Activated naive CD4-positive, alpha-beta T cell treated with anti-CD3 and anti-CD28 coated beads, Interleukin-2, amount 50 U/mL, for 24 hours (primary cell): ENCODE measurements at regions not wholly inside any gene's neighbourhood (a gene's known extent, or its start where the extent isn't known, plus 50 kb on each side); places are given as distances from the start of the nearest gene placed in this dataset.
"Not testable (repeated sequence)": the region's sequence is repeated elsewhere in the genome, so short reads cannot be mapped to it uniquely, and the experiment has no call there.

Experiments used
- H3K27ac Mint-ChIP-seq: one replicate; pipeline ENCODE4 v1.8.0; 2021; ENCODE audit warnings: mild to moderate bottlenecking, mixed read lengths
- H3K27me3 Mint-ChIP-seq: one replicate; pipeline ENCODE4 v1.8.0; 2021; ENCODE audit warnings: mixed read lengths
- H3K36me3 Mint-ChIP-seq: one replicate; pipeline ENCODE4 v1.8.0; 2021; ENCODE audit warnings: mixed read lengths
- H3K4me1 Mint-ChIP-seq: one replicate; pipeline ENCODE4 v1.8.0; 2021; ENCODE audit warnings: mixed read lengths
- H3K4me3 Mint-ChIP-seq: one replicate; pipeline ENCODE4 v1.8.0; 2021; ENCODE audit warnings: mild to moderate bottlenecking, mixed read lengths
- H3K9me3 Mint-ChIP-seq: one replicate; pipeline ENCODE4 v1.8.0; 2021; ENCODE audit warnings: mixed read lengths

DNA sequence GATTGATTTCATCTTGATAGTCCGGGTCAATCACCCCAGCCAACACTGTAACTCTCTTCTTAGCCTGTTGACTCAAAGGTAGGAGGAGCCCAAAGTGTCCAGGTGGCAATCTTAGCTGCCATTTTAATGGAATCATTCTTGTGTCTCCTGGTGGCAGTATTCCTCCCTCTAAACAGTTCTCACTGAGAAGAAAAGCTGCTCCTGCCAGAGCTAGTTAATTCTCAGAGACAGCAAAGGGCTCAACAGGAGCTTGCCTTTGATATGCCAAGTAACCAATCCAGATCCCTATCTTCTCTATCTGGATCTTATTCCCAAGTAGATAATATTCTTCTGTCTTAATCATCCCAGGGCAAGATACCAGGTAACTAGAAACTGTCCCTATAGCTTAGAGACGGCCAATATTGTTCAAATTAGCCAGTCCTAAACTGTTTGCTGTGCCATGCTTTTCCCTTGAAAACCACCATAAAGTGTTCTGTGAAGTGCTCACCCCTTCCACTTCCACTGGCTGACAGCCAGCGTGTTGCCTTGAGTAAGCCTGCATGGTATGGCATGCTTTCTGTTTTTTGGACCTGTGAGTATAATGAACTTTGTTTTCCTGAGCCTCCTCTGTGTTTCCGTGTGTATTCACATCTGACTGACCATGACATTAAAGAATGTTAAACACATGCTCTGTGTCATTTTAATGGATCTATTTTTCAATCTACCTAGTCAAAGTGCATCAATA lies 463.7 kb upstream of the SLITRK5 start:
- H3K36me3 Mint-ChIP-seq: no peaks in the 10 kb centered on the region
- H3K27me3 Mint-ChIP-seq: no peaks in the 10 kb centered on the region
- no peak overlapping the region for H3K27ac Mint-ChIP-seq
- H3K4me1 Mint-ChIP-seq: no peaks in the 10 kb centered on the region
- H3K9me3 Mint-ChIP-seq: peaks cover 11% of the 10 kb centered on the region
- no peak overlapping the region for H3K4me3 Mint-ChIP-seq

DNA sequence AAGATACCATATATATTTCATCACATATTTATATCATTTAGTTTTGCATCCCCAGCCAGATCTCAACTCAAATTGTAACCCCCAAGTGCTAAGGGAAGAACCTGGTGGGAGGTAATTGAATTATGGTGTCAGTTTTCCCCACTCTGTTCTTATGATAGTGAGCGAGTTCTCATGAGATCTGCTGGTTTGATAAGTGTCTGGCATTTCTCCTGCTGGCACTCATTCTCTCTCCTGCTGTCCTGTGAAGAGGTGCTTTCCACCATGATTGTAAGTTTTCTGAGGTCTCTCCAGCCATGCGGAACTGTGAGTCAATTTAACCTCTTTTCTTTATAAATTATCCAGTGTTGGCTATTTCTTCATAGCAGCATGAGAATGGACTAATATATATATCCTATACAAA lies 462.5 kb upstream of the SLITRK5 start:
- H3K36me3 Mint-ChIP-seq: no peaks in the 10 kb centered on the region
- no peaks in the 10 kb centered on the region for H3K4me1 Mint-ChIP-seq
- H3K4me3 Mint-ChIP-seq: no peak overlapping the region
- H3K9me3 Mint-ChIP-seq: peaks cover 11% of the 10 kb centered on the region
- H3K27ac Mint-ChIP-seq: no peak overlapping the region
- H3K27me3 Mint-ChIP-seq: no peaks in the 10 kb centered on the region

DNA sequence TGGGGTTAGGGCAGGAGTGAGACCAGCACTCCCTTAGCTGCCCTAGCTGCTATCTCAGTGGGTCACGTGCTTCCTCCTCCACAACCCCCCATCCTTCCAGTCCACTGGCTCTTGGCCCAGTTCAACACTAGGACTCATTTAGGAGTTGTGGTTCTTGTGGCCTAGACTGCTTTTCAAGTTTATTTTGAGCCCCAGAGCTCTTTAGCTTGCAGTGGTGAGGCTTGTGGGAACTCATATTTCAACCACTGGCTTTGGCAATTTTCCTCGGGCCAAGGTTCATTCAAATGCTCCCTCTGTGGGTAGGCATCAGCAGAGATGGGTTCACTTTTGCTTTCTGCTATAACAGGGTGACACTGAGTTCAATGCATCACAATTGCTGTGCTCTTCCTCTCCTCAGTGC lies 436.2 kb upstream of the SLITRK5 start:
- H3K4me3 Mint-ChIP-seq: no peak overlapping the region
- no peaks in the 10 kb centered on the region for H3K4me1 Mint-ChIP-seq
- no peak overlapping the region for H3K27ac Mint-ChIP-seq
- peaks cover 25% of the 10 kb centered on the region for H3K9me3 Mint-ChIP-seq
- H3K36me3 Mint-ChIP-seq: no peaks in the 10 kb centered on the region
- H3K27me3 Mint-ChIP-seq: no peaks in the 10 kb centered on the region

DNA sequence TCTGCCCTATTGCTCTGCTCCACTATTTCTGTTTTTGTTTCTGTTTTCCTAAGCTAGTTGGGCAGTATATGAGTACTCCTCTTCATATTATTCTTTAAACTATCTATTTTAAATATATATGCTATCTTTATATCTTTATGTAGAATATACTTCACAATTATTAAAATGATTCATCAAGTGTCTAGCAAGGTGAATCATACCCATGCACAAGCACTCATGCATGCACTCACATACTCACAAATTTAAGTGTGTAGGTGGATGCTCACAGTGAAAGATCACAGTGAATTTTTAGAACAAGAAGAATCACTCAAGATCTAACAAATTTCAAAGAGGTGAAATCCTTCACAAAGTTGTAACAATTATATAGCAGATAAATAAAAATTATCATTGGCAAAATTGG lies 435.6 kb upstream of the SLITRK5 start:
- no peak overlapping the region for H3K4me3 Mint-ChIP-seq
- H3K9me3 Mint-ChIP-seq: peaks cover 20% of the 10 kb centered on the region
- H3K27me3 Mint-ChIP-seq: no peaks in the 10 kb centered on the region
- no peaks in the 10 kb centered on the region for H3K4me1 Mint-ChIP-seq
- no peaks in the 10 kb centered on the region for H3K36me3 Mint-ChIP-seq
- H3K27ac Mint-ChIP-seq: no peak overlapping the region

DNA sequence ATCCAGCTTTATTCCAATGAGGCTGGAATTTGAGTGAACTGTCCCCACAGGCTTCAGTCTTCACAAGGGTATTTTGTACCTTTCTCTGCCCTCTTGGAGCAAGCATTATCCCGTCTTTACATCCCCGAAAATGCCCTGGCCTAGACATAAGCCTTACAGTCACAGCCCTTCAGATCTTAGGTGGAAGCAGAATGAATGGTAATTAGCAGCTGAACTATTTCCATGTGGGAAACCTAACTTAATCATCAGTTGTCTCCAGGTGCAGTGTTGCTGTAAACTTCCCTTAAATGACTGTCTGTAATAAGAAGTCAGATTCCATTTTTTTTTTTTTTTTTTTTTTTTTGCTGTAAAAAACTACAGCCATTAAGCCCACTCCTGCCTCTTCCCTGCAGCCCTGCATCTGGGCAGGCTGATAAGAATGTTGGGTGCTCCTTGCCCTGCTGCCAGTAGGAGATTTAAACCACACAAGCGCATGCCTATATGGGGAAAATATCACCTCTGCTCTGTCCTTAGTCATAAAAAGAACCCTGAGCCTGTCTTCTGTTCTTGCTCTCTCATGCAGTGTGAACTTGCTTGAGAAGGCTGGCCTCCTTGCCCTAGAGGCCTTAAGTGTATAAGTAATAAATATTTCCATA lies 426.8 kb upstream of the SLITRK5 start:
- H3K27ac Mint-ChIP-seq: no peak overlapping the region
- H3K36me3 Mint-ChIP-seq: no peaks in the 10 kb centered on the region
- H3K9me3 Mint-ChIP-seq: peaks cover 1% of the 10 kb centered on the region
- H3K27me3 Mint-ChIP-seq: no peaks in the 10 kb centered on the region
- no peaks in the 10 kb centered on the region for H3K4me1 Mint-ChIP-seq
- no peak overlapping the region for H3K4me3 Mint-ChIP-seq

DNA sequence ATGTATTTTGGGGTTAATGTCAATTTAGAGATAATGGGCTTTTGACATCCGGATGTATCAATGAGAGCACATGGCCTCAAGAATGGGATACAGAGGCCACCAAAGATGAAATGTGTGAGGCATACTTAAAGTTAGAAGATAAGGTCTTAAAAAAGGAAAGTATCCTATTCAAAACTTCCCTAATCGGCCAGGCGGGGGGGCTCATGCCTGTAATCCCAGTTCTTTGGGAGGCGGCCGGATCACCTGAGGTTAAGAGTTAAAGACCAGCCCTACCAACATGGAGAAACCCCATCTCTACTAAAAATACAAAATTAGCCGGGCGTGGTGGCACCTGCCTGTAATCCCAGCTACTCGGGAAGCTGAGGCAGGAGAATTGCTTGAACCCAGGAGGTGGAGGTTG lies 421.3 kb upstream of the SLITRK5 start:
- not testable (repeated sequence) for H3K9me3 Mint-ChIP-seq, H3K4me1 Mint-ChIP-seq, H3K4me3 Mint-ChIP-seq, H3K27ac Mint-ChIP-seq, H3K27me3 Mint-ChIP-seq, H3K36me3 Mint-ChIP-seq

DNA sequence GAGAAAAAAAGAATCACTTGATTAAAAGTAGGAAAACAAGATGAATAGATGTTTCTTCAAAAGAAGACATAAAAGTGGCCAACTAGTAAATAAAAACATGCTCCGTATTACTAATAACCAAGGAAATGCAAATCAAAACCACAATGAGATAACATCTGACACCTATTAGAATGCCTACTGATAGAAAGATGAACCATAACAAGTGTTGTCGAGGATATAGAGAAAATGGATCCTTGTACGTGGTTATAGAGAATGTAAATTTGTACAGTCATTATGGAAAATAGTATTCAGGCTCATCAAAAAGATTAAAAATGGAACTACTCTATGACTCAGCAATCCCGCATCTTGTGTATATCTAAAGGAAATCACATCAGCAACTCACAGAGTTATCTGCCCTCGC lies 415.8 kb upstream of the SLITRK5 start:
- Mint-ChIP-seq H3K36me3 (no peaks in the 10 kb centered on the region), H3K4me3 (no peak overlapping the region), H3K27me3 (no peaks in the 10 kb centered on the region), H3K4me1 (no peaks in the 10 kb centered on the region), H3K9me3 (no peaks in the 10 kb centered on the region), H3K27ac (no peak overlapping the region)

DNA sequence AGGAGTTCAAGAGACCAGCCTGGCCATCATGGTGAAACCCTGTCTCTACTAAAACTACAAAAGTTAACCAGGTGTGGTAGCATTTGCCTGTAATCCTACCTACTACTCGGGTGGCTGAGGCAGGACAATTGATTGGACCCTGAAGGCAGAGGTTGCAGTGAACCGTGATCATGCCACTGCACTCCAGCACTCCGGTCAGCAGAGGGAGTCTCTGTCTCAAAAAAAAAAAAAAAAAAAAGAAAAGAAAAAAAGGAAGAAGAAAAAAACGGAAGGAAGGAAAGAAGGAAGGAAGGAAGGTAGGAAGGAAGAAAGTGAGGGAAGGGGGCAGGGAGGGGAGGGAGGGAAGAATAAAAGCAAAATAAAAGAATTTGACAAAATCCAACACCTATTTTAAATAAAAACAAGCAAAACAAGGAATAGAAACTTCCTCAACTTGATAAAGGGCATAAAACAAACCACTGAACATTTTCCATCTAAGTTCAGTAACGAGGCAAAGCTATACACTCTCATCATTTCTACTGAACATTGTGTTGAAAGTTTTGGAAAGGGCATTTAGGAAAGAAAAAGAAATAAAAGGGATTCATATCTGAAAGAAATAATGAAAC lies 411.6 kb upstream of the SLITRK5 start:
- Mint-ChIP-seq H3K9me3 (no peaks in the 10 kb centered on the region), H3K4me1 (no peaks in the 10 kb centered on the region), H3K27me3 (no peaks in the 10 kb centered on the region), H3K36me3 (no peaks in the 10 kb centered on the region), H3K4me3 (no peak overlapping the region), H3K27ac (no peak overlapping the region)

DNA sequence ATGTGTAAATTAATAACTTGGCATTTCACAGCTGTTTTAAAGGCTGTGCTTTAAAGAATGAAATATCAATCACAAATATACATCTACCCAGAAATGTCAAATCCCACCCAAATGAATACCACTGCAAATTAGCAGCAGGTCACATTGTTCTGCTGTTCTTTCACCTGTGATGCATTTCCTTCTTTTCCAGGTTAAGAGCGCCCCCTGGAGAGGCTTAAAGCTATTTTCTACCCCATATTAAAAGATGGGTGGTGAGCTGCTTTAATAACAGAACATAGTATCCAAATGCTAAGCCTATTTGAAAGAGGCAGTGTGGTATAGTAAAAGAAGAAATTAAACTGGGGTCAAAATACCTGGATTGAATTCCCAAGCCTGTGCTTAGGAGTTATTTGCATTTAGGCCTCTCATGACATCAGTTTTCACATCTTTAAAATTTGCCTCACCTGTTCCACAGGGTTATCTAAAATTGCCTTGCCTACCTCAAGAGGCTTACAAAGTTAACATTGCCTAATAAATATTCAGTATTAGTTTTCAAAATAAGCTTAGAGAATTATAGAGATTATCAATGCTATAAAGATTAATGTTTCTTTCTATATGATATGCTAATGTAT lies 396.9 kb upstream of the SLITRK5 start:
- no peaks in the 10 kb centered on the region for H3K27me3 Mint-ChIP-seq
- no peaks in the 10 kb centered on the region for H3K4me1 Mint-ChIP-seq
- no peak overlapping the region for H3K4me3 Mint-ChIP-seq
- H3K9me3 Mint-ChIP-seq: no peaks in the 10 kb centered on the region
- H3K27ac Mint-ChIP-seq: no peak overlapping the region
- no peaks in the 10 kb centered on the region for H3K36me3 Mint-ChIP-seq

DNA sequence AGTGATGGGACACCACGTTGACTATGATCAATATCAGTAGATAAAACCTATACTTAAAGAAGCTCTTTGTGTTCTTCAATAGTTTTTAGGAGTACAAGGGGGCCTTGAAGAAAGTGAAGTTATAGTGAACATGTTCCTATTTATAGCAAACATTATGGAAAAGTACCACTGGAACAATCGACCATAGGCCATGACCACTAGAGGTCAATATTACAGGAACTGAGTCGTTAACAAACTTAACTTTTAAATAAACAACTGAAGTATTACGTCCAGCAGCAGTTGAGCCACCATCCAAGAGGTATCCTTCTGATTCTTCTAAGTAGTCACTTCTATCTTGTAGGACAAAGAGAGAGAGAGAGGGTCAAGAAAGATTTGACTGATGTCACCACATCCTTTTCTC lies 391.0 kb upstream of the SLITRK5 start:
- H3K9me3 Mint-ChIP-seq: no peaks in the 10 kb centered on the region
- no peak overlapping the region for H3K27ac Mint-ChIP-seq
- no peak overlapping the region for H3K4me3 Mint-ChIP-seq
- H3K4me1 Mint-ChIP-seq: no peaks in the 10 kb centered on the region
- H3K27me3 Mint-ChIP-seq: no peaks in the 10 kb centered on the region
- H3K36me3 Mint-ChIP-seq: no peaks in the 10 kb centered on the region

DNA sequence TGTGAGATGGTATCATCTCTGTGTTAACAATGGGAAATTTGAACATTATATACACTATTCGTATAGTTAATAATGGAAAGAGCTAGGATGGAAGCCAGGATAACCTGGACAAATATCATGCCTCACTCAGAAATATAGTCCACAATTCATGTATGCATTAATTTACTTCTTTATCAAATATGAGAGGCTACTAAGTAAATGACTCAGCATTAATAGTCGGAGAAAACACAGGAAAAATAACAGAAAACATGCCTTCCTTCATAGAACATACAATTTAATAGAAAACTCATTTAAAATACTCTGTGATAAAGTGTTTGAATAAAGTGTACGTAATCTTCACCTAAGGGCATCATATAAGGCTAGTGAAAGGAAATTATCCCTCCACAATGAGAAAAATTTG lies 383.4 kb upstream of the SLITRK5 start:
- Mint-ChIP-seq H3K27ac (peak overlapping the region; percentile 10), H3K36me3 (no peaks in the 10 kb centered on the region), H3K4me3 (no peak overlapping the region), H3K9me3 (no peaks in the 10 kb centered on the region), H3K4me1 (no peaks in the 10 kb centered on the region), H3K27me3 (no peaks in the 10 kb centered on the region)

DNA sequence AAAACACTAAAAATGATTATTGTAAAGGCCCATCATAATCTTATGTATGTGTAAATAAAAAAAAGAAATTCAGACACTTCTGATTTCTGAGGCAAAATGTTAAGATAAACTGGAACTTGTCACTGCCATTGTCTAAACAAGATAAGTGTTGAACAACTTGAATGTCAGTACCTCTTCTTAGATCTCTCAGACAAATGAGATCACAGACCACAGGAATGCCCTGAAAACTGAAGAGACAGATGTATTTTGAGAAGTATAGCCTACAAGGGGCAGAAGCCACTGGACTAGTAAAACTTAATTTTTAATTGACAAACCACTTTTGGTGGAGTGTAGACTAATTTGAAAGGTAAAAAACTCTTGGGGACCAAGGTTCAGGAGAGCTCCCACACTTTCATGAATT lies 375.5 kb upstream of the SLITRK5 start:
- H3K4me3 Mint-ChIP-seq: no peak overlapping the region
- peaks cover 4% of the 10 kb centered on the region for H3K9me3 Mint-ChIP-seq
- H3K36me3 Mint-ChIP-seq: no peaks in the 10 kb centered on the region
- H3K27me3 Mint-ChIP-seq: no peaks in the 10 kb centered on the region
- H3K27ac Mint-ChIP-seq: no peak overlapping the region
- no peaks in the 10 kb centered on the region for H3K4me1 Mint-ChIP-seq

DNA sequence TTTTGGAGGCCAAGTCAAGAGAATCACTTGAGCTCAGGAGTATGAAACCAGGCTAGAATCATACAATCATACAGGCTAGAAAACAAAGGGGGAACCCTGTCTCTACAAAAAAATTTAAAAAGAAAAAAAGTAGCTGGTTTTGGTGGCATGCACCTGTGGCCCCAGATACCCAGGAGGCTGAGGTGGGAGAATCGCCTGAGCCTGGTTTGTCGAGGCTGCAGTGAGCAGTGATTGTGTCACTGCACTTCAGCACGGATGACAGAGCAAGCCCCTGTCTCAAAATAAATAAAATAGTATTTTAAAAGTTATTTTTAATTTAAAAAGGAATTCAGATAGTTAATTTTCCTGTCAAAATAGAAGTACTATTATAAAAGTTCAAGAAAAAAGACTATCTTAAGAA lies 369.1 kb upstream of the SLITRK5 start:
- peaks cover 13% of the 10 kb centered on the region for H3K9me3 Mint-ChIP-seq
- no peaks in the 10 kb centered on the region for H3K4me1 Mint-ChIP-seq
- no peak overlapping the region for H3K27ac Mint-ChIP-seq
- no peaks in the 10 kb centered on the region for H3K36me3 Mint-ChIP-seq
- H3K27me3 Mint-ChIP-seq: no peaks in the 10 kb centered on the region
- no peak overlapping the region for H3K4me3 Mint-ChIP-seq

DNA sequence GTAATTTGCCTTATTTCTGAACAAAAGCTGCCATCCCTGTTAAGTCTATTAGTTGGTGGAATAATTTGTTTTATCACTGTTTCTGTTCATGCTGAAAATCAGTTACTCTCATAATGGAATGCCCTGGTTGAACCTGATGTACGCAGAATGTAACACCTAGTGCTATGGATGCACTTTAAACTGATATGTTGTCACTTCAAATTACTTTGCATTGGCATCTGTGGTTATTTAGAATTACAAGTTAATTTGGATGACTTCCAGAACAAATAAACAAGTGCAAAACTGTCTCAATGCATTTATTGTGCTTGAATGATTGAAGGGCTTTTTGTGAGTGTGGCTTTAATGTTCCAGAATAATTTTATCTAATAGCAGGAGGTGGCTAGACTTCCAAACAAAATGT lies 368.2 kb upstream of the SLITRK5 start:
- Mint-ChIP-seq H3K36me3 (no peaks in the 10 kb centered on the region), H3K27ac (no peak overlapping the region), H3K4me1 (no peaks in the 10 kb centered on the region), H3K4me3 (no peak overlapping the region), H3K9me3 (peaks cover 13% of the 10 kb centered on the region), H3K27me3 (no peaks in the 10 kb centered on the region)

DNA sequence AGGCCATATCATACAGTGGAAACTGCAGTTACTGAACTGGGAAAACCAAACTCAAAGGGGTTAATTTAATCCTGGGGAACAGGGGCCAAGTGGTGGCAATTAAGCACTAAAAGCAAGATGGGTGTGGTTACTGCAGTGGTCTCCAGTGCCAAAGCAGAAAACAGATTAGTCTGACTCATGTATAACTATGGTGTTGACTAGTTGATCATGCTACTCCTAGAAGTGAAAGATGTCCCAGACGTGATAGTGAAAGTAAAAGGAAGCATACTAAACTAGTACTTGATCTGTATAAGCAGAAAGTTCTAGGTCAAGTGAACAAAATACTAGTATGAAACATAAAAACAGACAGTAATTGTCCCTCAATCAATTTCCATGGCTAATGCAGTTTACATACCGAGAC lies 360.0 kb upstream of the SLITRK5 start:
- Mint-ChIP-seq H3K27ac (no peak overlapping the region), H3K4me1 (no peaks in the 10 kb centered on the region), H3K27me3 (no peaks in the 10 kb centered on the region), H3K4me3 (no peak overlapping the region), H3K36me3 (no peaks in the 10 kb centered on the region), H3K9me3 (peaks cover 5% of the 10 kb centered on the region)

DNA sequence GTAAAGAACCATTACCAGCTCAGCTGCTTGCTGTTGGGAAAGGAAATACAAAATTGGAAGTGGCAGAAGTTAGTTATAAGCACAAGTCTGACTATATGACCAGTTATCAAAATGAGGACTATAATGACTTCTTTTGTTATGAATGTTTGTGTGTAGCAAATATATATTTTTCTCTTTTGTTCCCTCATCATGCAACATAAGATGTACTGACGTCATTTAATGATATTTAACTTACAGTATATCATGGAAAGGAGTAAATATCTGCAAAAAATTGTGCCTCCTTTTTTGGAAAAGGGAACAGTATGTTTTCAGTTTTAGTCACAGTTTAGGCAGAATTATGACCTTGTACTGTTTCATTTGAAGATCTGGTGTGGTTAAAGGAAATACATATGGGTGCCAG lies 356.3 kb upstream of the SLITRK5 start:
- Mint-ChIP-seq H3K27ac (no peak overlapping the region), H3K36me3 (no peaks in the 10 kb centered on the region), H3K27me3 (no peaks in the 10 kb centered on the region), H3K9me3 (peaks cover 5% of the 10 kb centered on the region), H3K4me1 (no peaks in the 10 kb centered on the region), H3K4me3 (no peak overlapping the region)
